Neural cell (in vitro differentiated cells): ENCODE measurements at regions not wholly inside any gene's neighbourhood (a gene's known extent, or its start where the extent isn't known, plus 50 kb on each side); places are given as distances from the start of the nearest gene placed in this dataset.

Source experiments
- H2AFZ ChIP-seq: fragments of 200-600, 300-800 bp; sonication (generic), shearing (Covaris generic); 2 replicates; pipeline ENCODE4 v1.6.0; 2014; ENCODE audit warnings: low read depth, mild to moderate bottlenecking, antibody characterized with exemption, low read length, moderate library complexity
- H3F3A ChIP-seq: fragments of 200-600 bp; shearing (Covaris generic); 2 replicates; pipeline ENCODE4 v1.6.1; 2016; ENCODE audit warnings: mild to moderate bottlenecking, moderate library complexity, mixed read lengths, antibody characterized with exemption, low read length; ENCODE audit not compliant: insufficient read depth, poor library complexity, severe bottlenecking
- H3K27ac ChIP-seq: fragments of 200-600, 300-800 bp; sonication (generic), shearing (Covaris generic); 2 replicates; pipeline ENCODE4 v1.5.1; 2014; ENCODE audit warnings: mild to moderate bottlenecking, low read length, moderate library complexity
- H3K27me3 ChIP-seq: fragments of 300-800, 200-600 bp; sonication (generic), shearing (Covaris generic); 2 replicates; pipeline ENCODE4 v1.6.0; 2014; ENCODE audit warnings: mild to moderate bottlenecking, low read depth, low read length, moderate library complexity; ENCODE audit not compliant: insufficient read depth
- H3K36me3 ChIP-seq: fragments of 300-800, 200-600 bp; sonication (generic), shearing (Covaris generic); 2 replicates; pipeline ENCODE4 v1.5.1; 2014; ENCODE audit warnings: mild to moderate bottlenecking, antibody characterized with exemption, low read length, moderate library complexity; ENCODE audit not compliant: insufficient read depth
- H3K4me2 ChIP-seq: fragments of 300-800, 200-600 bp; sonication (generic), shearing (Covaris generic); 2 replicates; pipeline ENCODE4 v1.6.0; 2014; ENCODE audit warnings: mild to moderate bottlenecking, low read length
- H3K4me3 ChIP-seq: fragments of 300-800, 200-600 bp; sonication (generic), shearing (Covaris generic); 2 replicates; pipeline ENCODE4 v1.5.1; 2014; ENCODE audit warnings: mild to moderate bottlenecking, low read length, moderate library complexity
- H3K79me2 ChIP-seq: fragments of 200-600 bp; shearing (Covaris generic); replicated peaks from 2 replicates; pipeline ENCODE4 v1.6.0; 2014; ENCODE audit warnings: mild to moderate bottlenecking, low read length, moderate library complexity; ENCODE audit not compliant: insufficient read depth
- H3K9ac ChIP-seq: fragments of 300-800, 200-600 bp; sonication (generic), shearing (Covaris generic); 2 replicates; pipeline ENCODE4 v1.6.1; 2016; ENCODE audit warnings: mild to moderate bottlenecking, low read length, mixed read lengths
- H3K9me2 ChIP-seq: fragments of 200-600 bp; shearing (Covaris generic); 2 replicates; pipeline ENCODE4 v1.6.1; 2016; ENCODE audit warnings: mild to moderate bottlenecking, low read length, mixed read lengths; ENCODE audit not compliant: insufficient read depth
- H3K9me3 ChIP-seq: fragments of 200-600, 300-800 bp; sonication (generic), shearing (Covaris generic); 2 replicates; pipeline ENCODE4 v1.6.1; 2016; ENCODE audit warnings: mild to moderate bottlenecking, mixed run types, low read length, moderate library complexity, mixed read lengths
- H4K20me1 ChIP-seq: fragments of 200-600 bp; shearing (Covaris generic); 2 replicates; pipeline ENCODE4 v1.6.1; 2016; ENCODE audit warnings: mild to moderate bottlenecking, mixed run types; ENCODE audit not compliant: insufficient read depth
- EP300 ChIP-seq: fragments of 450-650 bp; conservative IDR thresholded peaks from 2 replicates; pipeline ENCODE4 v1.6.1; 2014; ENCODE audit warnings: antibody characterized with exemption, mild to moderate bottlenecking, moderate library complexity; ENCODE audit not compliant: poor library complexity, severe bottlenecking
- EZH2 ChIP-seq: fragments of 200-600, 300-800 bp; shearing (Covaris generic), sonication (generic); IDR thresholded peaks from 2 replicates; pipeline ENCODE4 v1.6.1; 2014; ENCODE audit warnings: antibody characterized with exemption, low read length, borderline replicate concordance, mild to moderate bottlenecking; ENCODE audit not compliant: insufficient read depth, poor library complexity, severe bottlenecking
- MXI1 ChIP-seq: fragments of 450-650 bp; conservative IDR thresholded peaks from 2 replicates; pipeline ENCODE4 v1.6.1; 2014; ENCODE audit warnings: antibody characterized with exemption, mild to moderate bottlenecking; ENCODE audit not compliant: poor library complexity, severe bottlenecking
- POLR2AphosphoS5 ChIP-seq: IDR thresholded peaks from 2 replicates; pipeline ENCODE4 v1.6.1; 2012
- RAD21 ChIP-seq: fragments of 450-650 bp; conservative IDR thresholded peaks from 2 replicates; pipeline ENCODE4 v1.6.1; 2014; ENCODE audit warnings: antibody characterized with exemption, mild to moderate bottlenecking, moderate library complexity
- SMC3 ChIP-seq: fragments of 450-650 bp; conservative IDR thresholded peaks from 2 replicates; pipeline ENCODE4 v1.6.1; 2014; ENCODE audit warnings: antibody characterized with exemption, mild to moderate bottlenecking, moderate library complexity; ENCODE audit not compliant: poor library complexity
- TAF1 ChIP-seq: IDR thresholded peaks from 2 replicates; pipeline ENCODE4 v1.6.1; 2012; ENCODE audit warnings: low read depth
- TF ChIP-seq, protein P1 (sequence below): fragments of 450-650 bp; IDR thresholded peaks from 2 replicates; pipeline ENCODE4 v1.5.1; 2014; ENCODE audit warnings: antibody characterized with exemption, mild to moderate bottlenecking, moderate library complexity; ENCODE audit not compliant: poor library complexity, severe bottlenecking
- TF ChIP-seq, protein P2 (sequence below): IDR thresholded peaks from 2 replicates; pipeline ENCODE4 v1.6.1; 2012; ENCODE audit warnings: borderline replicate concordance

GRCh38 chr3:107065094-107065861, 312.0 kb upstream of the CCDC54 start:
- Histone ChIP-seq H3F3A (no peaks in the 10 kb centered on the region), H3K9me2 (no peaks in the 10 kb centered on the region), H4K20me1 (no peaks in the 10 kb centered on the region), H3K79me2 (no peaks in the 10 kb centered on the region), H3K4me3 (no peak overlapping the region), H3K27me3 (no peaks in the 10 kb centered on the region), H2AFZ (no peak overlapping the region), H3K27ac (no peak overlapping the region), H3K4me2 (no peak overlapping the region), H3K9me3 (no peaks in the 10 kb centered on the region), H3K9ac (no peak overlapping the region), H3K36me3 (no peaks in the 10 kb centered on the region)
- no peak for TF ChIP-seq MXI1
- TF ChIP-seq, protein P1, sequence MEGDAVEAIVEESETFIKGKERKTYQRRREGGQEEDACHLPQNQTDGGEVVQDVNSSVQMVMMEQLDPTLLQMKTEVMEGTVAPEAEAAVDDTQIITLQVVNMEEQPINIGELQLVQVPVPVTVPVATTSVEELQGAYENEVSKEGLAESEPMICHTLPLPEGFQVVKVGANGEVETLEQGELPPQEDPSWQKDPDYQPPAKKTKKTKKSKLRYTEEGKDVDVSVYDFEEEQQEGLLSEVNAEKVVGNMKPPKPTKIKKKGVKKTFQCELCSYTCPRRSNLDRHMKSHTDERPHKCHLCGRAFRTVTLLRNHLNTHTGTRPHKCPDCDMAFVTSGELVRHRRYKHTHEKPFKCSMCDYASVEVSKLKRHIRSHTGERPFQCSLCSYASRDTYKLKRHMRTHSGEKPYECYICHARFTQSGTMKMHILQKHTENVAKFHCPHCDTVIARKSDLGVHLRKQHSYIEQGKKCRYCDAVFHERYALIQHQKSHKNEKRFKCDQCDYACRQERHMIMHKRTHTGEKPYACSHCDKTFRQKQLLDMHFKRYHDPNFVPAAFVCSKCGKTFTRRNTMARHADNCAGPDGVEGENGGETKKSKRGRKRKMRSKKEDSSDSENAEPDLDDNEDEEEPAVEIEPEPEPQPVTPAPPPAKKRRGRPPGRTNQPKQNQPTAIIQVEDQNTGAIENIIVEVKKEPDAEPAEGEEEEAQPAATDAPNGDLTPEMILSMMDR, result no peak
- no peak for TF ChIP-seq SMC3
- no peak for TF ChIP-seq EZH2
- no peak for TF ChIP-seq TAF1
- no peak for TF ChIP-seq POLR2AphosphoS5
- no peak for TF ChIP-seq EP300
- no peak for TF ChIP-seq RAD21
- TF ChIP-seq, protein P2, sequence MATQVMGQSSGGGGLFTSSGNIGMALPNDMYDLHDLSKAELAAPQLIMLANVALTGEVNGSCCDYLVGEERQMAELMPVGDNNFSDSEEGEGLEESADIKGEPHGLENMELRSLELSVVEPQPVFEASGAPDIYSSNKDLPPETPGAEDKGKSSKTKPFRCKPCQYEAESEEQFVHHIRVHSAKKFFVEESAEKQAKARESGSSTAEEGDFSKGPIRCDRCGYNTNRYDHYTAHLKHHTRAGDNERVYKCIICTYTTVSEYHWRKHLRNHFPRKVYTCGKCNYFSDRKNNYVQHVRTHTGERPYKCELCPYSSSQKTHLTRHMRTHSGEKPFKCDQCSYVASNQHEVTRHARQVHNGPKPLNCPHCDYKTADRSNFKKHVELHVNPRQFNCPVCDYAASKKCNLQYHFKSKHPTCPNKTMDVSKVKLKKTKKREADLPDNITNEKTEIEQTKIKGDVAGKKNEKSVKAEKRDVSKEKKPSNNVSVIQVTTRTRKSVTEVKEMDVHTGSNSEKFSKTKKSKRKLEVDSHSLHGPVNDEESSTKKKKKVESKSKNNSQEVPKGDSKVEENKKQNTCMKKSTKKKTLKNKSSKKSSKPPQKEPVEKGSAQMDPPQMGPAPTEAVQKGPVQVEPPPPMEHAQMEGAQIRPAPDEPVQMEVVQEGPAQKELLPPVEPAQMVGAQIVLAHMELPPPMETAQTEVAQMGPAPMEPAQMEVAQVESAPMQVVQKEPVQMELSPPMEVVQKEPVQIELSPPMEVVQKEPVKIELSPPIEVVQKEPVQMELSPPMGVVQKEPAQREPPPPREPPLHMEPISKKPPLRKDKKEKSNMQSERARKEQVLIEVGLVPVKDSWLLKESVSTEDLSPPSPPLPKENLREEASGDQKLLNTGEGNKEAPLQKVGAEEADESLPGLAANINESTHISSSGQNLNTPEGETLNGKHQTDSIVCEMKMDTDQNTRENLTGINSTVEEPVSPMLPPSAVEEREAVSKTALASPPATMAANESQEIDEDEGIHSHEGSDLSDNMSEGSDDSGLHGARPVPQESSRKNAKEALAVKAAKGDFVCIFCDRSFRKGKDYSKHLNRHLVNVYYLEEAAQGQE, result no peak

DNA sequence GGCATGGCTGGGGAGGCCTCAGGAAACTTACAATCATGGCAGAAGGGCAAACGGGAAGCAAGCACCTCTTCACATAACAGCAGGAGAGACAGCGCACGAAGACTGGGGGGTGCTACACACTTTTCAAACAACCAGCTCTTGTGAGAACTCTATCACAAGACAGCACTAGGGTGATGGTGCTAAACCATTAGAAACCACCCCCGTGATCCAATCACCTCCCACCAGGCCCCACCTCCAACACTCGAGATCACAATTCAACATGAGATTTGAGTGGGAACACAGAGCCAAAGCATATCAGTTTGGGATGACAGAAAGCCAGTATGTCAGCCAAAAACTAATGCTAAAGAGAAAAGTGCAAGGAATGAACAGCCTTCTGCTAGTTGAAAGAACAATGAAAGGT, 309.8 kb upstream of the CCDC54 start:
- Histone ChIP-seq H3K4me3 (no peak overlapping the region), H3F3A (no peaks in the 10 kb centered on the region), H3K79me2 (no peaks in the 10 kb centered on the region), H3K27ac (no peak overlapping the region), H2AFZ (no peak overlapping the region), H4K20me1 (no peaks in the 10 kb centered on the region), H3K9me2 (no peaks in the 10 kb centered on the region), H3K9ac (no peak overlapping the region), H3K27me3 (no peaks in the 10 kb centered on the region), H3K9me3 (no peaks in the 10 kb centered on the region), H3K36me3 (no peaks in the 10 kb centered on the region), H3K4me2 (no peak overlapping the region)
- TF ChIP-seq, protein P2, result no peak
- TF ChIP-seq POLR2AphosphoS5 (no peak), SMC3 (no peak), TAF1 (no peak), EZH2 (no peak)
- TF ChIP-seq, protein P1, result no peak
